Chondrocyte (in vitro differentiated cells): ENCODE measurements at regions not wholly inside any gene's neighbourhood (a gene's known extent, or its start where the extent isn't known, plus 50 kb on each side); places are given as distances from the start of the nearest gene placed in this dataset.

Experiments
- DNase-seq: peaks from one replicate; pipeline ENCODE4 v3.0.0; 2021; ENCODE audit warnings: mixed read lengths, low spot score
- H3K27ac Mint-ChIP-seq: one replicate; pipeline ENCODE4 v1.8.0; 2021; ENCODE audit warnings: mild to moderate bottlenecking, moderate library complexity, mixed read lengths; ENCODE audit not compliant: unreplicated experiment
- H3K27me3 Mint-ChIP-seq: 2 replicates; pipeline ENCODE4 v1.8.0; 2021; ENCODE audit warnings: low read depth, mixed read lengths
- H3K36me3 Mint-ChIP-seq: 2 replicates; pipeline ENCODE4 v1.8.0; 2021; ENCODE audit warnings: low read depth, mixed read lengths
- H3K4me1 Mint-ChIP-seq: 2 replicates; pipeline ENCODE4 v1.8.0; 2021; ENCODE audit warnings: low read depth, mild to moderate bottlenecking, mixed read lengths
- H3K4me3 Mint-ChIP-seq: one replicate; pipeline ENCODE4 v1.8.0; 2021; ENCODE audit warnings: mild to moderate bottlenecking, moderate library complexity, mixed read lengths; ENCODE audit not compliant: unreplicated experiment
- H3K9me3 Mint-ChIP-seq: 2 replicates; pipeline ENCODE4 v1.8.0; 2021; ENCODE audit warnings: low read depth, mixed read lengths
- CTCF ChIP-seq: fragments of 200-600 bp; sonication (generic); IDR thresholded peaks from 2 replicates; pipeline ENCODE4 v1.5.0; 2021; ENCODE audit warnings: antibody characterized with exemption, mild to moderate bottlenecking, moderate library complexity

GRCh38 chr10:132481690-132482089 is 55.9 kb upstream of the INPP5A start:
- H3K27ac Mint-ChIP-seq, result peak overlapping the region; percentile 62

GRCh38 chr10:132482090-132482800 is 55.3 kb upstream of the INPP5A start:
- Mint-ChIP-seq H3K4me3 (no peak overlapping the region), H3K4me1 (peaks cover 28% of the 10 kb centered on the region), H3K27me3 (peaks cover 2% of the 10 kb centered on the region), H3K36me3 (no peaks in the 10 kb centered on the region), H3K27ac (peak overlapping the region; percentile 62), H3K9me3 (no peaks in the 10 kb centered on the region)
- TF ChIP-seq CTCF, result no peak
- DNase-seq, result no peak

More at GRCh38 chr10:132481690-132482089, 55.9 kb upstream of the INPP5A start:
- Mint-ChIP-seq H3K9me3 (no peaks in the 10 kb centered on the region), H3K4me3 (no peak overlapping the region), H3K4me1 (peaks cover 28% of the 10 kb centered on the region), H3K36me3 (no peaks in the 10 kb centered on the region), H3K27me3 (peaks cover 3% of the 10 kb centered on the region)
- no peak for TF ChIP-seq CTCF
- DNase-seq, result peak; percentile 56

GRCh38 chr10:132483394-132483793 is 54.2 kb upstream of the INPP5A start:
- Mint-ChIP-seq H3K4me3 (no peak overlapping the region), H3K36me3 (no peaks in the 10 kb centered on the region), H3K4me1 (peaks cover 28% of the 10 kb centered on the region), H3K27ac (no peak overlapping the region), H3K27me3 (peaks cover 2% of the 10 kb centered on the region), H3K9me3 (no peaks in the 10 kb centered on the region)
- TF ChIP-seq CTCF, result no peak
- DNase-seq, result no peak

- no peaks in the 10 kb centered on the region for H3K36me3 Mint-ChIP-seq
- peaks cover 38% of the 10 kb centered on the region for H3K4me1 Mint-ChIP-seq
- H3K27ac Mint-ChIP-seq, result no peak overlapping the region
- H3K4me3 Mint-ChIP-seq, result no peak overlapping the region
- H3K9me3 Mint-ChIP-seq, result no peaks in the 10 kb centered on the region
- H3K27me3 Mint-ChIP-seq, result peaks cover 2% of the 10 kb centered on the region
- no peak for TF ChIP-seq CTCF
- peak; percentile 57 for DNase-seq
Measured at GRCh38 chr10:132484922-132485321, 52.7 kb upstream of the INPP5A start.

GRCh38 chr10:132485391-132485790 is 52.2 kb upstream of the INPP5A start:
- no peak overlapping the region for H3K27ac Mint-ChIP-seq
- H3K4me3 Mint-ChIP-seq, result no peak overlapping the region
- H3K36me3 Mint-ChIP-seq, result no peaks in the 10 kb centered on the region
- H3K9me3 Mint-ChIP-seq, result no peaks in the 10 kb centered on the region
- peaks cover 33% of the 10 kb centered on the region for H3K4me1 Mint-ChIP-seq
- DNase-seq, result peak; percentile 35
- peaks cover 2% of the 10 kb centered on the region for H3K27me3 Mint-ChIP-seq
- TF ChIP-seq CTCF, result no peak
